HEK293T (cell line): ENCODE measurements at regions not wholly inside any gene's neighbourhood (a gene's known extent, or its start where the extent isn't known, plus 50 kb on each side); places are given as distances from the start of the nearest gene placed in this dataset.

Experiments
- ARNT ChIP-seq: fragments of 450-650 bp; IDR thresholded peaks from 2 replicates; pipeline ENCODE4 v1.6.1; 2017; ENCODE audit warnings: mild to moderate bottlenecking
- BHLHE40 ChIP-seq: fragments of 450-650 bp; IDR thresholded peaks from 2 replicates; pipeline ENCODE4 v1.6.1; 2016; ENCODE audit warnings: mild to moderate bottlenecking, moderate library complexity, borderline replicate concordance
- ELF4 ChIP-seq: fragments of 450-650 bp; IDR thresholded peaks from 2 replicates; pipeline ENCODE4 v1.6.1; 2017; ENCODE audit warnings: antibody characterized with exemption
- FOXK2 ChIP-seq: fragments of 450-650 bp; IDR thresholded peaks from 2 replicates; pipeline ENCODE4 v1.6.1; 2016; ENCODE audit warnings: mild to moderate bottlenecking
- FOXM1 ChIP-seq: fragments of 450-650 bp; IDR thresholded peaks from 2 replicates; pipeline ENCODE4 v1.6.1; 2017; ENCODE audit warnings: mild to moderate bottlenecking, borderline replicate concordance
- L3MBTL2 ChIP-seq: fragments of 450-650 bp; conservative IDR thresholded peaks from 2 replicates; pipeline ENCODE4 v1.6.1; 2016; ENCODE audit warnings: mild to moderate bottlenecking
- LEF1 ChIP-seq: fragments of 450-650 bp; IDR thresholded peaks from 2 replicates; pipeline ENCODE4 v1.6.1; 2017; ENCODE audit warnings: mild to moderate bottlenecking, borderline replicate concordance
- NFRKB ChIP-seq: fragments of 450-650 bp; IDR thresholded peaks from 2 replicates; pipeline ENCODE4 v1.6.1; 2016; ENCODE audit warnings: mild to moderate bottlenecking, moderate library complexity
- PKNOX1 ChIP-seq: fragments of 450-650 bp; IDR thresholded peaks from 2 replicates; pipeline ENCODE4 v1.6.1; 2016
- SP1 ChIP-seq: fragments of 450-650 bp; IDR thresholded peaks from 2 replicates; pipeline ENCODE4 v1.6.1; 2017
- TARDBP ChIP-seq: fragments of 450-650 bp; IDR thresholded peaks from 2 replicates; pipeline ENCODE4 v1.6.1; 2016

- TF ChIP-seq FOXK2 (no peak), SP1 (no peak), ARNT (no peak), FOXM1 (no peak), BHLHE40 (no peak), TARDBP (no peak), L3MBTL2 (no peak), ELF4 (no peak), NFRKB (no peak), LEF1 (no peak), PKNOX1 (no peak)
These were observed 996.7 kb upstream of the CHORDC1 start for GRCh38 chr11:91219535-91219934.
